ENCODE measurements at regions not wholly inside any gene's neighbourhood (a gene's known extent, or its start where the extent isn't known, plus 50 kb on each side); places are given as distances from the start of the nearest gene placed in this dataset.

GRCh38 chr9:99385215-99385614, 163.1 kb downstream of the SEC61B start:
- Histone ChIP-seq H3K27me3 (replicated peaks; ENCODE audit: control insufficient read depth, insufficient read depth, low read length) (no peaks in the 10 kb centered on the region), H3K4me1 (ENCODE audit: control insufficient read depth, insufficient read depth, low read length) (peaks cover 12% of the 10 kb centered on the region), H3K36me3 (ENCODE audit: control insufficient read depth, insufficient read depth, low read length, severe bottlenecking) (no peaks in the 10 kb centered on the region), H3K4me3 (ENCODE audit: low read length) (no peak overlapping the region), H3K9me3 (ENCODE audit: control insufficient read depth, low read length) (no peaks in the 10 kb centered on the region), H3K9ac (ENCODE audit: low read length) (no peak overlapping the region)
- no peak for DNase-seq (ENCODE audit: low read depth)

GRCh38 chr9:99385814-99386279, 163.8 kb downstream of the SEC61B start:
- Histone ChIP-seq H3K9me3 (ENCODE audit: control insufficient read depth, low read length) (no peaks in the 10 kb centered on the region), H3K4me3 (ENCODE audit: low read length) (no peak overlapping the region), H3K9ac (ENCODE audit: low read length) (no peak overlapping the region), H3K36me3 (ENCODE audit: control insufficient read depth, insufficient read depth, low read length, severe bottlenecking) (no peaks in the 10 kb centered on the region), H3K4me1 (ENCODE audit: control insufficient read depth, insufficient read depth, low read length) (peaks cover 12% of the 10 kb centered on the region), H3K27me3 (replicated peaks; ENCODE audit: control insufficient read depth, insufficient read depth, low read length) (no peaks in the 10 kb centered on the region)
- peak; percentile 80 for DNase-seq (ENCODE audit: low read depth)

GRCh38 chr9:99387431-99387830, 165.3 kb downstream of the SEC61B start:
- Histone ChIP-seq H3K4me3 (ENCODE audit: low read length) (no peak overlapping the region), H3K9ac (ENCODE audit: low read length) (no peak overlapping the region), H3K36me3 (ENCODE audit: control insufficient read depth, insufficient read depth, low read length, severe bottlenecking) (no peaks in the 10 kb centered on the region), H3K4me1 (ENCODE audit: control insufficient read depth, insufficient read depth, low read length) (peaks cover 12% of the 10 kb centered on the region), H3K27me3 (replicated peaks; ENCODE audit: control insufficient read depth, insufficient read depth, low read length) (no peaks in the 10 kb centered on the region), H3K9me3 (ENCODE audit: control insufficient read depth, low read length) (no peaks in the 10 kb centered on the region)
- peak; percentile 68 for DNase-seq (ENCODE audit: low read depth)

GRCh38 chr9:99389087-99390033, 167.3 kb downstream of the SEC61B start:
- no peaks in the 10 kb centered on the region for H3K9me3 ChIP-seq (ENCODE audit: control insufficient read depth, low read length)
- H3K4me3 ChIP-seq (ENCODE audit: low read length) = no peak overlapping the region
- H3K4me1 ChIP-seq (ENCODE audit: control insufficient read depth, insufficient read depth, low read length) = peaks cover 12% of the 10 kb centered on the region
- no peaks in the 10 kb centered on the region for H3K27me3 ChIP-seq (replicated peaks; ENCODE audit: control insufficient read depth, insufficient read depth, low read length)
- H3K9ac ChIP-seq (ENCODE audit: low read length) = no peak overlapping the region
- no peak for DNase-seq (ENCODE audit: low read depth)
- no peaks in the 10 kb centered on the region for H3K36me3 ChIP-seq (ENCODE audit: control insufficient read depth, insufficient read depth, low read length, severe bottlenecking)

- H3K4me1 ChIP-seq (ENCODE audit: control insufficient read depth, insufficient read depth, low read length) = no peaks in the 10 kb centered on the region
- H3K9me3 ChIP-seq (ENCODE audit: control insufficient read depth, low read length) = no peaks in the 10 kb centered on the region
- no peaks in the 10 kb centered on the region for H3K36me3 ChIP-seq (ENCODE audit: control insufficient read depth, insufficient read depth, low read length, severe bottlenecking)
- H3K27me3 ChIP-seq (replicated peaks; ENCODE audit: control insufficient read depth, insufficient read depth, low read length) = no peaks in the 10 kb centered on the region
- H3K9ac ChIP-seq (ENCODE audit: low read length) = no peak overlapping the region
- no peak overlapping the region for H3K4me3 ChIP-seq (ENCODE audit: low read length)
- DNase-seq (ENCODE audit: low read depth) = no peak
Observed at GRCh38 chr9:99391937-99392594, 170.0 kb downstream of the SEC61B start.

- Histone ChIP-seq H3K4me1 (ENCODE audit: control insufficient read depth, insufficient read depth, low read length) (no peaks in the 10 kb centered on the region), H3K36me3 (ENCODE audit: control insufficient read depth, insufficient read depth, low read length, severe bottlenecking) (no peaks in the 10 kb centered on the region), H3K27me3 (replicated peaks; ENCODE audit: control insufficient read depth, insufficient read depth, low read length) (no peaks in the 10 kb centered on the region), H3K4me3 (ENCODE audit: low read length) (no peak overlapping the region), H3K9me3 (ENCODE audit: control insufficient read depth, low read length) (no peaks in the 10 kb centered on the region), H3K9ac (ENCODE audit: low read length) (no peak overlapping the region)
- DNase-seq (ENCODE audit: low read depth) = no peak
Observed at GRCh38 chr9:99392986-99393385, 170.9 kb downstream of the SEC61B start.

- no peaks in the 10 kb centered on the region for H3K27me3 ChIP-seq (replicated peaks; ENCODE audit: control insufficient read depth, insufficient read depth, low read length)
- DNase-seq (ENCODE audit: low read depth) = no peak
- H3K4me3 ChIP-seq (ENCODE audit: low read length) = no peak overlapping the region
- no peaks in the 10 kb centered on the region for H3K9me3 ChIP-seq (ENCODE audit: control insufficient read depth, low read length)
- no peak overlapping the region for H3K9ac ChIP-seq (ENCODE audit: low read length)
- H3K4me1 ChIP-seq (ENCODE audit: control insufficient read depth, insufficient read depth, low read length) = no peaks in the 10 kb centered on the region
- no peaks in the 10 kb centered on the region for H3K36me3 ChIP-seq (ENCODE audit: control insufficient read depth, insufficient read depth, low read length, severe bottlenecking)
Observed at GRCh38 chr9:99393993-99394392, 171.9 kb downstream of the SEC61B start.

GRCh38 chr9:99398241-99398640, 176.2 kb downstream of the SEC61B start:
- H3K27me3 ChIP-seq (replicated peaks; ENCODE audit: control insufficient read depth, insufficient read depth, low read length) = no peaks in the 10 kb centered on the region

GRCh38 chr9:99399474-99399873, 177.4 kb downstream of the SEC61B start:
- Histone ChIP-seq H3K9ac (ENCODE audit: low read length) (no peak overlapping the region), H3K27me3 (replicated peaks; ENCODE audit: control insufficient read depth, insufficient read depth, low read length) (no peaks in the 10 kb centered on the region), H3K4me3 (ENCODE audit: low read length) (no peak overlapping the region), H3K4me1 (ENCODE audit: control insufficient read depth, insufficient read depth, low read length) (no peaks in the 10 kb centered on the region), H3K36me3 (ENCODE audit: control insufficient read depth, insufficient read depth, low read length, severe bottlenecking) (no peaks in the 10 kb centered on the region), H3K9me3 (ENCODE audit: control insufficient read depth, low read length) (no peaks in the 10 kb centered on the region)
- DNase-seq (ENCODE audit: low read depth) = no peak

More at GRCh38 chr9:99398241-99398640, 176.2 kb downstream of the SEC61B start:
- Histone ChIP-seq H3K9me3 (ENCODE audit: control insufficient read depth, low read length) (no peaks in the 10 kb centered on the region), H3K4me3 (ENCODE audit: low read length) (no peak overlapping the region), H3K4me1 (ENCODE audit: control insufficient read depth, insufficient read depth, low read length) (no peaks in the 10 kb centered on the region), H3K9ac (ENCODE audit: low read length) (no peak overlapping the region), H3K36me3 (ENCODE audit: control insufficient read depth, insufficient read depth, low read length, severe bottlenecking) (no peaks in the 10 kb centered on the region)
- no peak for DNase-seq (ENCODE audit: low read depth)

- Histone ChIP-seq H3K27me3 (replicated peaks; ENCODE audit: control insufficient read depth, insufficient read depth, low read length) (no peaks in the 10 kb centered on the region), H3K9ac (ENCODE audit: low read length) (no peak overlapping the region), H3K36me3 (ENCODE audit: control insufficient read depth, insufficient read depth, low read length, severe bottlenecking) (no peaks in the 10 kb centered on the region), H3K9me3 (ENCODE audit: control insufficient read depth, low read length) (no peaks in the 10 kb centered on the region), H3K4me3 (ENCODE audit: low read length) (no peak overlapping the region), H3K4me1 (ENCODE audit: control insufficient read depth, insufficient read depth, low read length) (no peaks in the 10 kb centered on the region)
- no peak for DNase-seq (ENCODE audit: low read depth)
Observed at GRCh38 chr9:99400184-99400731, 178.2 kb downstream of the SEC61B start.
